ENCODE measurements at regions not wholly inside any gene's neighbourhood (a gene's known extent, or its start where the extent isn't known, plus 50 kb on each side); places are given as distances from the start of the nearest gene placed in this dataset.

DNA sequence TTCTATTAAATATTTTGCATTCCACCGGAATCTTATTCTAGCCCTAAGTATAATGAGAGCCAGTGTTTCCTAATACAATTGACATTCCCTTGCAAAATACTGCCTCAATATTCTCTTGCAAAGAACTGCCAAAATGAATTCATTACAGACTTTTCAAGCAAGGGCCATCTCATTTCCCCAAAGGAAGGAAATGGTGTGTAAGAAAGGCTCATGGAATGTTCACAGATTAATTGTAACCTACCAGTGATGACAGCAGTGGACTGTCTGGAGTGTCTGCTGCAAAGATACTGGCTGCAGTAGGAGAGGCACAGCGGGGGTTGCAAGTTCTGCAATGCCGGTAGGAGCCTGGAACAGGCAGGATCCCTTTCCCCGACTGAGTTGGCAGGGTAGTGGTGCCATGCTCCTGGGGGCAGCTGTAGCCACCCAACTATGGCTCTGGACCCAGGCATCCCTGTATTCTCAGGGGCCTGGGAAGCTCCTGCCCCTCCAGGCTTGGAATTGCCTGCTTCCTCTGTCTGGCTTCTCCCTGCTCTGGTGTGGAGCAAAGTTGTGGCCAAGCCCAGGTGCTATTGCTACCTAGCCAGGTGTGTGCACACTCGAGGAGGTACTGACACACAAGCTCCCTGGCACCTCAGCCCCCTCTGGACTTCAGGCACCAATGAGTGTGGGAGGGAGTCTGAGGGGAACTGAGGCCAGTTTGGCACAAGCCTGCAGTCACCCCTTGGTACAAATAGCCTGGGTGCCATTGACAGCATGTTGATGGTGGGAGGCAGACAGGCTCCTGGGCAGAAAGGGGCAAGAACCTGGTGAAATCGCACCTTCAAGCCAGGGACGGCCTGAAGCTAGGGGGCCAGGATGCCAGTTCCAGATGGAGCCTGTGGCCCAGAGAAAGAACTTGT is 1371.0 kb downstream of the KCNT2 start:
- Histone ChIP-seq H3K4me3 (ENCODE audit: low read depth, low read length) (no peak overlapping the region), H3K36me3 (ENCODE audit: control insufficient read depth, insufficient read depth, low read length) (no peaks in the 10 kb centered on the region), H3K27me3 (ENCODE audit: control insufficient read depth, insufficient read depth, low read length) (no peaks in the 10 kb centered on the region), H3K9me3 (ENCODE audit: control insufficient read depth, insufficient read depth, low read length) (peaks cover 4% of the 10 kb centered on the region), H3K4me1 (ENCODE audit: control insufficient read depth, insufficient read depth, low read length) (no peaks in the 10 kb centered on the region), H3K9ac (ENCODE audit: low read depth, low read length) (no peak overlapping the region)

DNA sequence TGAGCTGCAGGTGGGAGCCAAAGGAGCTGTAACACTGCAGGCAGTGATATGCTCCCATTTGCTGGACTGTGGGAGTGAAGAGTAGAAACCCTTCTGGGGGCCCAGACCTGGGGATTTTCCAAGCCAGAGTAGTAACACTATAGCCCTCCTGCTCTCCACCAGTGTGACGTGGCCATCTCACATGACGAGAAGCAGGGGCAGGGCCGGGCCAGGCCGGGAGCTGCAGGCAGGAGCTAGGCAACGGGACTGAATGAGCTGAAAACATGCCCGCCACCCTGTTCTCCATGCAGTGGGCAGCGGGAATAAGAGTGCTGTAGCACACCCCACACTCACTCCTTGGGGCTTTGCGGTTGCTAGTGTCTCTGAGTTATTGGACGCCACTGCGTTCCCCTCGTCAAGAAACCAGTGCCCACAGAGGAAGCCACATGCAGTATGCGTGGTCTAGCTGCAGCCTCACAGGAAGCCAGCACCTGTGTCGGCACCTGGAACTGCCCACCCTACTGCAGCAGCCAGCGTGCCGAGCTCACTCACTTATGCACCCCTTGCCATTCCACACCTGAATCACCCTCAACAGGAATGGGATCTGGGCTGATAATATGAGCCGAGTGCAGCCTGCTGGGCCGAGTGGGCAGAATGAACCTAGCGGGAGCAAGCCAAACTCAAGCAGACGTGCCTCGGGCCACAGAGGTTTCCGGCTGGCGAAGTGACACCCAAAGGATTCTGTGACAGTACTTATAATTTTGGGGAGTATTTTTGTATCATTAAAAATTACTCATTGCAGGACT is 1389.6 kb downstream of the KCNT2 start:
- H3K27me3 ChIP-seq (ENCODE audit: control insufficient read depth, insufficient read depth, low read length) = no peaks in the 10 kb centered on the region
- peaks cover 2% of the 10 kb centered on the region for H3K9me3 ChIP-seq (ENCODE audit: control insufficient read depth, insufficient read depth, low read length)
- H3K9ac ChIP-seq (ENCODE audit: low read depth, low read length) = no peak overlapping the region
- no peaks in the 10 kb centered on the region for H3K4me1 ChIP-seq (ENCODE audit: control insufficient read depth, insufficient read depth, low read length)
- no peaks in the 10 kb centered on the region for H3K36me3 ChIP-seq (ENCODE audit: control insufficient read depth, insufficient read depth, low read length)
- no peak overlapping the region for H3K4me3 ChIP-seq (ENCODE audit: low read depth, low read length)

DNA sequence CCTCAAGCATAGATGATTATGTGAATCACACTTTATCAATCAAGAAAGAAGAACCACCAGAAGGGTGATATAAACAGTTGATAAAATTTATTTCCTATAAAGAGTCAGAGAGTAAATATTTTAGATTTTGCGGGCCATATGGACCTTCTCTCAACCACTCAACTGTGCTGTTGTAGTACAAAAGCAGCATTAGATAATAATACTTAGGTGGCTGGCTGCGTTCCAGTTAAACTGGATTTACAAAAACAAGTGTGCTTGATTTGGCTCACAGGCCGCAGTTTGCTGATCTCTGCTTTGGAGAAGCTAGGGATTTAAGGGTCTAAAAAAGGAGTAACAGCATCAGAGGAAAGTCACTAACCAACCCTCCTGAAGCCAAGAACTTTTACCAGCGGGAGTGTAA is 1406.0 kb downstream of the KCNT2 start:
- Histone ChIP-seq H3K36me3 (ENCODE audit: control insufficient read depth, insufficient read depth, low read length) (no peaks in the 10 kb centered on the region), H3K4me1 (ENCODE audit: control insufficient read depth, insufficient read depth, low read length) (no peaks in the 10 kb centered on the region), H3K27me3 (ENCODE audit: control insufficient read depth, insufficient read depth, low read length) (no peaks in the 10 kb centered on the region), H3K9ac (ENCODE audit: low read depth, low read length) (no peak overlapping the region), H3K9me3 (ENCODE audit: control insufficient read depth, insufficient read depth, low read length) (no peaks in the 10 kb centered on the region), H3K4me3 (ENCODE audit: low read depth, low read length) (no peak overlapping the region)

DNA sequence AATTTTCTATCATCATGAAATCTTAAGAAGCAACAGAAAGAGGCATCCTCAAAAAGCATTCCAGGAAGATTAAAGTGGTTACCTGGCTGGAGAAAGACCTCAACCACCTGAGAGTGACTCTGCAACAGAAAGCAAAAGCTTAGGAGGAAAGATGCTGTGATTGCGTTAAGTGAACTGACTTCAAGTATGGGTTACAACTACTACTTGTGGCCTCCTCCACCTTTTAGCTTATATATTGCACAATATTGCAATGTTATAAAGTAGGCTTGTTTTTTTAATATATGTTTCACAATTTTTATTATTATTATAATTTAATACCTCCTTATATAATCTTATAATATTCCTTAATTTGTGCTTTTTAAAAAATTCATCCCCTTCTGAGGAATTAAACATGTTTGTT is 1407.5 kb downstream of the KCNT2 start:
- Histone ChIP-seq H3K9me3 (ENCODE audit: control insufficient read depth, insufficient read depth, low read length) (no peaks in the 10 kb centered on the region), H3K36me3 (ENCODE audit: control insufficient read depth, insufficient read depth, low read length) (no peaks in the 10 kb centered on the region), H3K9ac (ENCODE audit: low read depth, low read length) (no peak overlapping the region), H3K4me1 (ENCODE audit: control insufficient read depth, insufficient read depth, low read length) (no peaks in the 10 kb centered on the region), H3K27me3 (ENCODE audit: control insufficient read depth, insufficient read depth, low read length) (no peaks in the 10 kb centered on the region), H3K4me3 (ENCODE audit: low read depth, low read length) (no peak overlapping the region)

DNA sequence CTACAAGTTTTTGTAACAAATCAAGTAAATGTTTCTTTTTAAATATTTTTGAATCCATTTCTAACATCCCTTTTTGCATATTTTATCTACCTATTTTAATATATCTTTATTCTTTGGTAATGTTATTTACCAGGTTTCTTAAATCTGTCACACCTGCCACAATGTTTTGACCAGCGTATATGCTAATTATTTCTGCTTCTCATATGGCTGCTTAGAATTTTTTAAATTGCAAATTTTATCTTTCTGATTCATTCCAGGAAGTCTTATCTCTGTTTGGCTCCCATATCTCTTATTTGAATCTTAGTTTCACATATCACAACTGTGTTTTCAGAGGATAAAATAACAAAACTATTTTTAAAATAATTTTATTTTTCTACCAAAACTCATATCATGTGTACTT is 1411.1 kb downstream of the KCNT2 start:
- no peaks in the 10 kb centered on the region for H3K36me3 ChIP-seq (ENCODE audit: control insufficient read depth, insufficient read depth, low read length)
- no peaks in the 10 kb centered on the region for H3K4me1 ChIP-seq (ENCODE audit: control insufficient read depth, insufficient read depth, low read length)
- H3K9ac ChIP-seq (ENCODE audit: low read depth, low read length) = no peak overlapping the region

DNA sequence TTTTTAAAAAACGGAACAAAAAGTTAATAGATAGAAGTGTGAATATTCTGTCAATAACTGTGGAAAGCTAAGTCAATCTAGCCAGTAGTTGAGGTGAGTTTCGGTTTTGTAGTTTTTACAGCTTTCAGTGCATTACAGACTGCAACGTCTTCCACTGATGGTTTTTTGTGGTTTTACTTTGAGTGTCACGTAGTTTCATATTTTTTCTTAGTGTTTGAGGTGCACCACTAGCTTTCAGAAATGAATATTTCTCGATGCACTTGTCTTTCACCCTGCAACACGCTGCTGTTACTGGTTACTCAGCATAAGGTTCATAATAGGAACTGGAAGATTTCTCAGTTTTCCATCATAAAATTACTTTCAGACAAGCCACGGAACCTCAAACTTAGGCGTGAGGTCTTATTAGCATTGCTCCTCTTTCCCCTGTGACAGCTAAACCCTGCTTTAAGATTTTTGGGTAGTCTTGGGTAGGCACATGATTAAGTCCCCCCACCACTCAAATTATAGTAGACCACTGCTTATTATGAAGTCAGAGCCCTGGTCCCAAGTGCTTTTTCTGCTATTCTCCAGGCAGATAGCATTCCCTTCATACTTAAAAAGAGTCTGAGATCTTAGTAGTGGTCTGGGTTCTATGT is 1412.7 kb downstream of the KCNT2 start:
- Histone ChIP-seq H3K4me3 (ENCODE audit: low read depth, low read length) (no peak overlapping the region), H3K27me3 (ENCODE audit: control insufficient read depth, insufficient read depth, low read length) (no peaks in the 10 kb centered on the region), H3K4me1 (ENCODE audit: control insufficient read depth, insufficient read depth, low read length) (no peaks in the 10 kb centered on the region), H3K36me3 (ENCODE audit: control insufficient read depth, insufficient read depth, low read length) (no peaks in the 10 kb centered on the region), H3K9me3 (ENCODE audit: control insufficient read depth, insufficient read depth, low read length) (no peaks in the 10 kb centered on the region), H3K9ac (ENCODE audit: low read depth, low read length) (no peak overlapping the region)

More for the DNA sequence above, 1411.1 kb downstream of the KCNT2 start:
- Histone ChIP-seq H3K27me3 (ENCODE audit: control insufficient read depth, insufficient read depth, low read length) (no peaks in the 10 kb centered on the region), H3K4me3 (ENCODE audit: low read depth, low read length) (no peak overlapping the region), H3K9me3 (ENCODE audit: control insufficient read depth, insufficient read depth, low read length) (no peaks in the 10 kb centered on the region)

DNA sequence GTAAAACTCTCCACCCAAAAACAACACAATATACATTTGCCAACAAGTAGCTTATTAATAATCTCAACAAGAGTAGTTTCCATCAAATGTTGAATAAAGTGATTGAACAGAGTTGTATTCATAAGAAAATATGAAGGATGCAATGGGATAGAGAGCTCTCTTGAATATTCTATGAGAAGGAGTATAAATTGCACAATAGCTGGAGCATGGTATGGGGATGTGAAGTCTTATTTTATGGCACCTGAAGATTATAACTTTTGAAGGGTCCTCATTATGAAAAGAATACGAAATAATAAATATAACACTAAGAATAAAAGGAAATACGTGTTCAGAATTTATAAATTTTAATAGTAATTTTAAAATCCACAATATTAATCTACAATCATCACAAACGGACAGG is 1415.1 kb downstream of the KCNT2 start:
- H3K9ac ChIP-seq (ENCODE audit: low read depth, low read length) = no peak overlapping the region

DNA sequence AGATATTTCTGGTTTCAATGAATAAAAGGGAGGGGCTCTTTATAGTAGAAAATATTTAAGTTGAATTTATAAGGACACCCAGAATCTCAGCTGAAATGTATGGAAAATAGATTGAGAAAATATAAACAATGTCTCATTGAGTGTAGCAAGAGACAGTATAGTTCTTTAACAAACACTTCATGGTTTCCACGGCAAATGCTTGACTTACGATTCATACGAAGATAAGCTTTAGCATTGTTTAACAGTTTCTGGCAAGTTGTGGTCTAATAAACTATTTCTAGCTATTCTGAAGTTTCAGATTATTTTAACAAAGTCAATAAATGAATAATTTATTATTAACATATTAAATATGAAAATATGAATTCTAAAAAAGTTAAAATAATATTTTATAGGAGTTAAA is 1419.4 kb downstream of the KCNT2 start:
- H3K27me3 ChIP-seq (ENCODE audit: control insufficient read depth, insufficient read depth, low read length) = no peaks in the 10 kb centered on the region
- H3K4me3 ChIP-seq (ENCODE audit: low read depth, low read length) = no peak overlapping the region
- no peaks in the 10 kb centered on the region for H3K36me3 ChIP-seq (ENCODE audit: control insufficient read depth, insufficient read depth, low read length)
- no peak overlapping the region for H3K9ac ChIP-seq (ENCODE audit: low read depth, low read length)
- no peaks in the 10 kb centered on the region for H3K9me3 ChIP-seq (ENCODE audit: control insufficient read depth, insufficient read depth, low read length)
- no peaks in the 10 kb centered on the region for H3K4me1 ChIP-seq (ENCODE audit: control insufficient read depth, insufficient read depth, low read length)

More for the DNA sequence above, 1415.1 kb downstream of the KCNT2 start:
- Histone ChIP-seq H3K27me3 (ENCODE audit: control insufficient read depth, insufficient read depth, low read length) (no peaks in the 10 kb centered on the region), H3K36me3 (ENCODE audit: control insufficient read depth, insufficient read depth, low read length) (no peaks in the 10 kb centered on the region), H3K4me3 (ENCODE audit: low read depth, low read length) (no peak overlapping the region), H3K4me1 (ENCODE audit: control insufficient read depth, insufficient read depth, low read length) (no peaks in the 10 kb centered on the region), H3K9me3 (ENCODE audit: control insufficient read depth, insufficient read depth, low read length) (no peaks in the 10 kb centered on the region)

DNA sequence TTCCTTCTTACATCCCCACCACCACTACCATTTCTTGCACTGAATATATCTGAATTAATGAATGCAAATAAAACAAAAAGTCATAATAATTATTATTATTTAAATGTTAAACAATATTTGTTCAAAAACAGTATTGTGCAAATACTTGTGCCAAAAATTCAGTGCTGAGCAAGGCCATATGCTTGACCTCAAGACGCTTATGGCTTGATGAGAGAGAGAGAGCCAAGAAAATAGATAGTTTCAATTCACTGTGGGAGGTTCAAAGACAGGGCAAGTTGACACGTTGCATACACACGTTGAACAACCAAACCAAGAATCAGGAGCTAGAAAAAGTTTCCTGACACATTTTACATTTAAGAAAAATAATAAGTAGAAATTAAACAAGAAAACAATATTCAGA is 1421.7 kb downstream of the KCNT2 start:
- no peaks in the 10 kb centered on the region for H3K9me3 ChIP-seq (ENCODE audit: control insufficient read depth, insufficient read depth, low read length)
- H3K4me3 ChIP-seq (ENCODE audit: low read depth, low read length) = no peak overlapping the region
- H3K36me3 ChIP-seq (ENCODE audit: control insufficient read depth, insufficient read depth, low read length) = no peaks in the 10 kb centered on the region
- H3K27me3 ChIP-seq (ENCODE audit: control insufficient read depth, insufficient read depth, low read length) = no peaks in the 10 kb centered on the region
- no peak overlapping the region for H3K9ac ChIP-seq (ENCODE audit: low read depth, low read length)
- H3K4me1 ChIP-seq (ENCODE audit: control insufficient read depth, insufficient read depth, low read length) = no peaks in the 10 kb centered on the region

DNA sequence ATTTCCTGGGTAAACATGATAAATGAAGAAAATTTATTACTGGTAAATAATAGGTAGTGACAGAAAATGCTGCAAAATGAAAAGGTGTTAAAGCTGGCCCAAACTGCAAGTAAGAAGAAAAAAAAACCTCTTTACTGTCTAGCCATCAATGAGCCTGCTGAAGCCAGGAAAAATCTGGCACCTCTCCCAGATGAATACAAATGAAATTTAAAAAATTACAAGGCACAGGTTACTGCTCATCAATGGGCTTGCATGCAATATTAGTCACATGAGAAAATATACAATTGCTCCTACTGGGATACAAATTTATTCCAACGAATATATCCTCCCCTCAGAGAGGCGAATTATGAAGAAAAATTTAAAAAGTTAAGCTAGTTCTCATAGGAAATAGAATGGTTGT is 1422.5 kb downstream of the KCNT2 start:
- H3K4me3 ChIP-seq (ENCODE audit: low read depth, low read length) = no peak overlapping the region
- H3K27me3 ChIP-seq (ENCODE audit: control insufficient read depth, insufficient read depth, low read length) = no peaks in the 10 kb centered on the region
- H3K4me1 ChIP-seq (ENCODE audit: control insufficient read depth, insufficient read depth, low read length) = no peaks in the 10 kb centered on the region
- no peak overlapping the region for H3K9ac ChIP-seq (ENCODE audit: low read depth, low read length)
- H3K9me3 ChIP-seq (ENCODE audit: control insufficient read depth, insufficient read depth, low read length) = no peaks in the 10 kb centered on the region
- H3K36me3 ChIP-seq (ENCODE audit: control insufficient read depth, insufficient read depth, low read length) = no peaks in the 10 kb centered on the region

DNA sequence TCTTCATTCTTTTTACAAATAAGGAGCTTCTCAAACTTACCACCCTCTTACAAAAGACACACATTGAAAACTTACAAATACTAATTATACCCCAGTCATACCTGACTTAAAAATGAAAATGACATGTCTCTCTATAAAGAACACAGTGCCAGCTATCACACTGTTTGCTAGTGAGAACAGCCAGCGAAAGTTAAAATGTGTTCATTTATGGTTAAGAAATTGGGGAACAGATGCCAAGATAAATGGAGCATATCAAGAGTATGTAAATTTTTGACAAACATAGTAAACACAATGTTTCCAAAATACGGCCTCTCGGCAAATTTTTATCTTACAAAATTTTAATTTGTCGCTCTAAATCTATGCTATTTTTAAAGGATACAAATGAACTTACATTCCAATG is 1422.9 kb downstream of the KCNT2 start:
- no peak overlapping the region for H3K4me3 ChIP-seq (ENCODE audit: low read depth, low read length)
- no peak overlapping the region for H3K9ac ChIP-seq (ENCODE audit: low read depth, low read length)
- H3K4me1 ChIP-seq (ENCODE audit: control insufficient read depth, insufficient read depth, low read length) = no peaks in the 10 kb centered on the region
- H3K27me3 ChIP-seq (ENCODE audit: control insufficient read depth, insufficient read depth, low read length) = no peaks in the 10 kb centered on the region
- no peaks in the 10 kb centered on the region for H3K36me3 ChIP-seq (ENCODE audit: control insufficient read depth, insufficient read depth, low read length)
- H3K9me3 ChIP-seq (ENCODE audit: control insufficient read depth, insufficient read depth, low read length) = no peaks in the 10 kb centered on the region

Measured in iPS-15b (cell line).